K562 (cell line): ENCODE measurements at regions not wholly inside any gene's neighbourhood (a gene's known extent, or its start where the extent isn't known, plus 50 kb on each side); places are given as distances from the start of the nearest gene placed in this dataset.

Experiments used
- ATAC-seq: fragments of 200-7000 bp; cut with Tn5 transposase; 3 replicates; pipeline ENCODE4 v1.9.1; 2020; ENCODE audit warnings: moderate library complexity
- BruUV-seq: library from RNA; stranded (reverse); fragments of 400-500 nt; replicated peaks from 2 replicates; lab custom pipeline; 2021; lab: Mats Ljungman, UMichigan
- CTCF ChIA-PET: fragments of 300-600 bp; formaldehyde crosslinking; extraction: SDS; loops from one replicate; lab custom pipeline; 2021; ENCODE audit warnings: low intra/inter-chr PET ratio; lab: Yijun Ruan, JAX
- POLR2A ChIA-PET: fragments of 300-600, 350-650 bp; sonication (Branson Sonifier 250); formaldehyde crosslinking; extraction: SDS; loops from one replicate; lab custom pipeline; 2021; ENCODE audit warnings: antibody characterized with exemption, inconsistent platforms; lab: Yijun Ruan, JAX
- DNase-seq, 4 experiments: peaks; one replicate each; pipeline versions ENCODE4 v3.0.0 to v3.0.0-alpha.2; 2011 to 2018; ENCODE audit warnings: low spot score in 3 of 4, mixed read lengths in 3 of 4; ENCODE audit errors: extremely low read depth in 1 of 4
- FAIRE-seq: peaks from 2 replicates; lab custom pipeline; 2011; peaks lifted over from hg19 to GRCh38; lab: Jason Lieb, UNC
- H2AFZ ChIP-seq: 2 replicates; pipeline ENCODE4 v1.6.0; 2011; ENCODE audit warnings: low read depth, low read length, control low read depth, inconsistent platforms
- H3K27ac ChIP-seq: fragments of 200-600 bp; 3 replicates; pipeline ENCODE4 v1.8.0; 2011; ENCODE audit warnings: low read depth, mild to moderate bottlenecking, control low read depth, inconsistent platforms, low read length, moderate library complexity, mixed read lengths; ENCODE audit errors: extremely low read depth
- H3K27me3 ChIP-seq, 2 experiments: fragments of 300-600 bp in 1 of 2; 2 replicates in 1 of 2; 3 replicates in 1 of 2; pipeline versions ENCODE4 v1.6.0 to v1.8.0; 2011; ENCODE audit warnings: inconsistent platforms in 2 of 2, low read length in 2 of 2, mild to moderate bottlenecking in 1 of 2, mixed read lengths in 1 of 2, moderate library complexity in 1 of 2; ENCODE audit not compliant: control insufficient read depth in 2 of 2, insufficient read depth in 2 of 2
- H3K36me3 ChIP-seq: fragments of 300-600 bp; 3 replicates; pipeline ENCODE4 v1.8.0; 2011; ENCODE audit warnings: mild to moderate bottlenecking, low read length, inconsistent platforms; ENCODE audit not compliant: control insufficient read depth, insufficient read depth
- H3K4me1 ChIP-seq, 2 experiments: fragments of 200-600 bp in 1 of 2; replicated peaks in 1 of 2; 2 replicates in 1 of 2; 3 replicates in 1 of 2; pipeline versions ENCODE4 v1.5.1 to v1.8.0; 2011; ENCODE audit warnings: inconsistent platforms in 2 of 2, low read length in 2 of 2, mild to moderate bottlenecking in 1 of 2, mixed read lengths in 1 of 2, moderate library complexity in 1 of 2; ENCODE audit not compliant: control insufficient read depth in 2 of 2, insufficient read depth in 2 of 2
- H3K4me2 ChIP-seq: 2 replicates; pipeline ENCODE4 v1.6.1; 2011; ENCODE audit warnings: low read length, control low read depth, inconsistent platforms, mixed read lengths; ENCODE audit not compliant: insufficient read depth
- H3K4me3 ChIP-seq: fragments of 200-600 bp; sonication (generic), shearing (Covaris generic); 2 replicates; pipeline ENCODE4 v1.5.1; 2016; ENCODE audit warnings: control low read depth, inconsistent platforms
- H3K79me2 ChIP-seq: fragments of 200-600 bp; 3 replicates; pipeline ENCODE4 v1.8.0; 2011; ENCODE audit warnings: low read length, inconsistent platforms; ENCODE audit not compliant: control insufficient read depth, insufficient read depth
- H3K9ac ChIP-seq, 2 experiments: 2 replicates each; pipeline versions ENCODE4 v1.6.0 to v1.6.1; 2011; ENCODE audit warnings: low read depth in 2 of 2, low read length in 2 of 2, control low read depth in 1 of 2, inconsistent platforms in 1 of 2, mild to moderate bottlenecking in 1 of 2, mixed read lengths in 1 of 2; ENCODE audit not compliant: insufficient read depth in 1 of 2
- H3K9me1 ChIP-seq: one replicate; pipeline ENCODE4 v1.6.0; 2011; ENCODE audit warnings: inconsistent platforms, mild to moderate bottlenecking, low read length, moderate library complexity; ENCODE audit not compliant: control insufficient read depth, insufficient read depth
- H3K9me3 ChIP-seq: replicated peaks from 2 replicates; pipeline ENCODE4 v1.5.1; 2011; ENCODE audit warnings: low read depth, low read length, inconsistent platforms; ENCODE audit not compliant: control insufficient read depth, insufficient read depth
- H4K20me1 ChIP-seq: replicated peaks from 2 replicates; pipeline ENCODE4 v1.6.1; 2011; ENCODE audit warnings: low read length, inconsistent platforms, mixed read lengths; ENCODE audit not compliant: control insufficient read depth, insufficient read depth
- NFRKB ChIP-seq: fragments of 450-650 bp; IDR thresholded peaks from 2 replicates; pipeline ENCODE4 v1.6.1; 2016; ENCODE audit warnings: low read depth
- PHF8 ChIP-seq: fragments of 200-600 bp; sonication (generic); IDR thresholded peaks from 2 replicates; pipeline ENCODE4 v1.6.1; 2012; ENCODE audit warnings: mixed run types, mild to moderate bottlenecking, inconsistent platforms, low read length, moderate library complexity, borderline replicate concordance
- SETDB1 ChIP-seq: IDR thresholded peaks from one replicate; pipeline ENCODE4 v1.6.1; 2012; ENCODE audit warnings: low read length, control low read depth, inconsistent platforms
- XRCC5 ChIP-seq: fragments of 200-400 bp; formaldehyde crosslinking; IDR thresholded peaks from 2 replicates; pipeline ENCODE4 v1.6.1; 2017; ENCODE audit warnings: low read depth, mild to moderate bottlenecking, low read length
- ZNF592 ChIP-seq: fragments of 450-650 bp; IDR thresholded peaks from 2 replicates; pipeline ENCODE4 v1.6.1; 2017; ENCODE audit warnings: antibody characterized with exemption, mild to moderate bottlenecking
- WGBS: fragments of 100-300 bp; shearing (Covaris generic); methylation state at CpG from one replicate; pipeline ENCODE4 v1.1.6; 2016; ENCODE audit warnings: low coverage, mixed read lengths; ENCODE audit not compliant: insufficient coverage; ENCODE audit errors: missing lambda C conversion rate; 5-methylcytosine and 5-hydroxymethylcytosine counted together
- in situ Hi-C: fragments of 300-500 bp; cut with MboI; formaldehyde crosslinking; loops from 4 replicates; pipeline ENCODE4 v1.15.0; 2018; ENCODE audit warnings: inconsistent platforms, mixed read lengths
- intact Hi-C: fragments of 100-400 bp; cut with micrococcal nuclease; formaldehyde crosslinking; loops from 2 replicates; pipeline ENCODE4 v1.14.2; 2022

DNA sequence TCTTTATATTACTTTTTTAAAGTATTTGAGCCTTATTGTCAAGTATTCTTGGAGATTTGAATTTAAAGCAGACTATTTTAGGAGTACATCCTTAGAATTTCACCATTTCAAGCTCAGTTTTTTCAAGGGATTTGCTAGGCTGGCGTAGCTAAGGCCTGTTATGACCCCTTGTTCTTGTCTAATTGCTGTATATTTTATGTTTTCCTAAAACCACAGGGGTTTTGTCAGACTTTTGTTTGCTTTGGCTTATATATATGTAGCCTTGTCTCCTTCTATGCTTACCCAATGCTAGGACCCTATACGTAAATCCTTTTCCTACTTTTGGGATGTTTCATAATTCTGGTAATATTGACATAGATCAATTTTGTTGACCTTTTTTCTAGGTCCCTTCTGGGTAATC is 147.0 kb upstream of the SYT10 start:
- CTCF ChIA-PET: no interaction called here
- 90% methylated on average over 2 of the region's 2 CpGs for WGBS
- FAIRE-seq: no peak
- H3K27ac ChIP-seq: peak overlapping the region; percentile 91; the same call in 2 of the 3 replicates
- in situ Hi-C loops: no loop called here
- no peaks in the 10 kb centered on the region for H3K27me3 ChIP-seq
- no peak for TF ChIP-seq PHF8
- no peak for TF ChIP-seq XRCC5
- TF ChIP-seq, all 486 proteins: peak for 0
- H3K4me3 ChIP-seq: no peak overlapping the region
- ATAC-seq (no peak), DNase-seq (no peak)
- no peaks in the 10 kb centered on the region for H4K20me1 ChIP-seq
- H2AFZ ChIP-seq: peak overlapping the region; percentile 54
- no peaks in the 10 kb centered on the region for H3K9me1 ChIP-seq
- BruUV-seq: no TSS peak
- H3K4me2 ChIP-seq: no peak overlapping the region
- H3K4me1 ChIP-seq: peaks cover 7 to 38% of the 10 kb centered on the region in 2 experiments; a peak in 4 of 5 replicates
- POLR2A ChIA-PET: no interaction called here
- H3K9me3 ChIP-seq: peaks cover 8% of the 10 kb centered on the region
- no peaks in the 10 kb centered on the region for H3K79me2 ChIP-seq
- H3K36me3 ChIP-seq: peaks cover 3% of the 10 kb centered on the region; the same call in 1 of the 3 replicates
- H3K9ac ChIP-seq: no peak overlapping the region
- intact Hi-C loops: loop anchor here (5.0 kb wide), 1 partner anchor 144 kb away; no protein-coding TSS in a partner anchor

DNA sequence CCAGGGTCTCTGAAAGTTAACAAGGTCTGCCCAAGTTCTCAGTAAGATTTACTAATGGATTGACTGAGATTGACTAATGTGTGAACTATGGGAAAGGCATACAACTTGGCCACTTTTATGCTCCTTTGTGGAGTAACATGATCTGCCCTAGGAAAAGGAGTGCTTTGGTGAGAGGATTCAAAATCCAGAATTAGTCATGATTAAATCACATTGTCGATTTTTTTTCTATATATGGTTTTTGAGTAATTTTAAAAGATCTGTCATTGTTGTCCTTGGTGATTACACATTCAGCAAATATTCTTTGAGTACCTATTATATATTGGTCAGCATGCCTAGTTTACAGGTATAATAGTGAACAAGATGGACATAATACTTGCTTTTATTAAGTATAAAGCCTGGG is 147.7 kb upstream of the SYT10 start:
- no peaks in the 10 kb centered on the region for H3K9me1 ChIP-seq
- peaks cover 7 to 43% of the 10 kb centered on the region in 2 experiments; a peak in 4 of 5 replicates for H3K4me1 ChIP-seq
- CTCF ChIA-PET: no interaction called here
- WGBS: 21% methylated on average over 1 of the region's 1 CpG
- H3K9me3 ChIP-seq: peaks cover 8% of the 10 kb centered on the region
- no peaks in the 10 kb centered on the region for H3K27me3 ChIP-seq
- no TSS peak for BruUV-seq
- in situ Hi-C loops (no loop called here), intact Hi-C loops (loop anchor here (5.0 kb wide), 1 partner anchor 145 kb away; no protein-coding TSS in a partner anchor)
- DNase-seq (no peak), FAIRE-seq (no peak), ATAC-seq (no peak)
- no peaks in the 10 kb centered on the region for H4K20me1 ChIP-seq
- H3K4me3 ChIP-seq: no peak overlapping the region
- H3K27ac ChIP-seq: peak overlapping the region; percentile 91
- 0 out of 2 replicates have a peak overlapping the region, but pooled peaks have one; percentile 20 for H3K4me2 ChIP-seq
- peak overlapping the region in 1 of 2 experiments; percentile 58; a peak in 2 of 4 replicates for H3K9ac ChIP-seq
- TF ChIP-seq SETDB1 (no peak), NFRKB (peak; percentile 39; the same call in 1 of the 2 replicates), ZNF592 (peak; percentile 52; the same call in 1 of the 2 replicates)
- POLR2A ChIA-PET: interaction anchor here (1.1 to 1.4 kb wide), 2 partner anchors 10 to 11 kb away, joined by 3 read pairs; no protein-coding TSS in a partner anchor
- peak overlapping the region; percentile 77; the same call in 1 of the 2 replicates for H2AFZ ChIP-seq
- H3K79me2 ChIP-seq: no peaks in the 10 kb centered on the region
- H3K36me3 ChIP-seq: peaks cover 3% of the 10 kb centered on the region; the same call in 1 of the 3 replicates
